ENCODE measurements at regions not wholly inside any gene's neighbourhood (a gene's known extent, or its start where the extent isn't known, plus 50 kb on each side); places are given as distances from the start of the nearest gene placed in this dataset.
"Not testable (repeated sequence)": the region's sequence is repeated elsewhere in the genome, so short reads cannot be mapped to it uniquely, and the experiment has no call there.

GRCh38 chr3:102732581-102732980 lies 297.8 kb downstream of the ZPLD1 start:
- TF ChIP-seq RBBP5 (conservative IDR thresholded peaks at IDR 0.05); POLR2AphosphoS5 (IDR thresholded peaks at IDR 0.05; ENCODE audit: low read length); ATF3 (IDR thresholded peaks at IDR 0.05; ENCODE audit: borderline replicate concordance, extremely low read depth, low read depth, low read length); POLR2A (IDR thresholded peaks at IDR 0.05; ENCODE audit: low read depth, low read length); MYC (IDR thresholded peaks at IDR 0.05; ENCODE audit: insufficient read depth, insufficient read length, insufficient replicate concordance, low read length, severe bottlenecking); CTCF (IDR thresholded peaks at IDR 0.05 in 2 of 3, conservative IDR thresholded peaks at IDR 0.05 in 1 of 3; ENCODE audit: control insufficient read depth in 2 of 3, extremely low read depth in 1 of 3, insufficient read depth in 1 of 3, low read depth in 3 of 3, low read length in 3 of 3): not testable (repeated sequence)
